ENCODE measurements at regions not wholly inside any gene's neighbourhood (a gene's known extent, or its start where the extent isn't known, plus 50 kb on each side); places are given as distances from the start of the nearest gene placed in this dataset.

GRCh38 chr14:66140213-66140918 lies 345.8 kb upstream of the CCDC196 start:
- peak in 2 of 3 donors; percentile 18 to 72 for DNase-seq (ENCODE audit: low read depth in 2 of 3, low spot score in 2 of 3)

DNA sequence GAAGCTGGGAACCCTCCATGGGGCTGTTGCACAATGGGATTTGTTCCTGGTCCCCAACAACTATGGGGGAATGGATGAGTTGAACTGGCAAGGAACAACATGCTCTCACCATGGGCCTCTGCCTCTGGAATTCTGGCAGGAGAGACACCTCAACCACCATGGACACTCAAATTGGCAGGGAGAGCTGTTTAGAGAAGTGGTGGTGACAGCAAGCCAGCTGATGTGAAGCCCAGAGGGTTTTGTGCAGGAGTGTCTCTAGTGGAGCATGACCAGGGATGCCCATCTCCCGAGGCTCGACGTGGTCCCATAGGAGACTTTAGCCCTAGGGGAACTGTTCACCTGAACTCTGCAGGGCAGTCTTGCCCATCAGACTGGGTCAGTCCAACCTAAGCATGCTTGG lies 345.2 kb upstream of the CCDC196 start:
- DNase-seq (ENCODE audit: low read depth in 2 of 3, low spot score in 2 of 3), result no peak

- DNase-seq (ENCODE audit: low read depth in 2 of 3, low spot score in 2 of 3), result no peak
Measured at GRCh38 chr14:66141733-66142132, 344.4 kb upstream of the CCDC196 start.

DNA sequence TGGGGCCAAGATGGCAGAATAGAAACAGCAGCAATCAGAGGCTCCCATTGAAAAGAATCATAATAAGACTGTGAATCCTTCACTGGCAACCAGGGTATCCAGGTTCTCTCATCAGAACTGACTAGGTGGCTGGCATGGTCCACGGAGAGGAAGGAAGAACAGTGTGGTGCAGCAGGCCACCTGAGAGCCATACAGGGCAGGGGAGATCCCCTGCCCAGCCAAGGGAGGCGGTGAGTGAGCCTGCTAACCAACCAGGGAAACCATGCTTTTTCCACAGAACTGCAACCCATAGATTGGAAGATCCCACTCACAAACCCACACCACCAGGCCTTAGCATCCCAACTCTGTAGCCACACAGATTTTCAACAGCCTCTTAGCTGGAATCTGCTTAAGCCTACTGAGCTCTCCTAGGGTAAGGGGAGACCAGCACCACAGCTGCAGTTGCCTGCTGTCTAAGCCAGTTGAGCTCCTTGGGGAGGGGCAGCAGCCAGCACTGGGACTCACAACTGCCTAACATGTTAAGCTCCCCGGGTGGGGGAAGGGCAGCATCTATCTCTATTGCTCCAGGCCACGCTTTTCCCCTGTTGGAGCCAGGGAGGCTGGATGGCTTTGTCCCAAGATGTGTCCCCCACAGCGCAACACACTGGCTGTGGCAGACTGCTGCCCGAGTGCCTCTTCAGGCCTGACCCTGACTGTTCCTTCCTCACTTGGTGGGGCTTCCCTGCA lies 342.6 kb upstream of the CCDC196 start:
- no peak for DNase-seq (ENCODE audit: low read depth in 2 of 3, low spot score in 2 of 3)

DNA sequence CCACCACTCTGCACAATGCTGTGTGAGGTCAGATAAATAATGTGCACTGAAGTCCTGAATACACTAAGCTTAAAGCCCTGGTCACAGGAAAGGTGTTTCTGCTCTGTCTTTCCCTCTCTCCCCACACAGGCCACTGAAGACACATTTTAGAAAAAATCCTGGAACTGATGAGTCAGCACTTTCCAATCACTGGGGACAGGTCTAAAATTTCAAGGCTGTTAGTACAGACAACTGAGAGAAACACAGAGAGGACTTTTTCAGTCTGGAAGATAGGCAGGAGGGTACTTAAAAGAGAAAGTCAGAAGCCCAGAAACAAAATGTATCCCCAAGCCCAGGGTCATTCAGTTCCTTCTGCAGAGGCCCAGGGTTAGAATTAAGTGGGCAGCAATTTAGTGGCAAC lies 333.9 kb upstream of the CCDC196 start:
- peak in 1 of 3 donors; percentile 37 for DNase-seq (ENCODE audit: low read depth in 2 of 3, low spot score in 2 of 3)

GRCh38 chr14:66152747-66153146 lies 333.4 kb upstream of the CCDC196 start:
- DNase-seq (ENCODE audit: low read depth in 2 of 3, low spot score in 2 of 3), result no peak

- no peak for DNase-seq (ENCODE audit: low read depth in 2 of 3, low spot score in 2 of 3)
Measured at GRCh38 chr14:66163023-66163422, 323.1 kb upstream of the CCDC196 start.

DNA sequence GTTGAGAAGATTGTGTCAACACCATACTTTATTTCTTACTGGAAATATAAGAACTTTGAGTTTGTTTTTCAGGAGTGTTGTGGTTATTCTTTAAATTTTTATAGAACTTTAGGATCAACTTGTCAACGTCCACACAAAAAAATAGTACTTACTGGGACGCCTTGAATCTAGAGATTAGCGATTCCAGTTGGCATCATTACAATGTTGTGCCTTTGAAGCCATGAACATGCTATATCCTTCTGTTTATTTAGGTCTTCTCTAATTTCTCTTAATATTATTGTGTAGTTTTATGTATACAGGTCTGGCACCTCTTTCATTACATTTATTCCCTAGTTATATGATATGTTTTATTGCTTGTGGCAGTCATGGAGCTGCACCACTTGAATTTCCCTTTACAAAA lies 320.8 kb upstream of the CCDC196 start:
- DNase-seq (ENCODE audit: low read depth in 2 of 3, low spot score in 2 of 3), result no peak

DNA sequence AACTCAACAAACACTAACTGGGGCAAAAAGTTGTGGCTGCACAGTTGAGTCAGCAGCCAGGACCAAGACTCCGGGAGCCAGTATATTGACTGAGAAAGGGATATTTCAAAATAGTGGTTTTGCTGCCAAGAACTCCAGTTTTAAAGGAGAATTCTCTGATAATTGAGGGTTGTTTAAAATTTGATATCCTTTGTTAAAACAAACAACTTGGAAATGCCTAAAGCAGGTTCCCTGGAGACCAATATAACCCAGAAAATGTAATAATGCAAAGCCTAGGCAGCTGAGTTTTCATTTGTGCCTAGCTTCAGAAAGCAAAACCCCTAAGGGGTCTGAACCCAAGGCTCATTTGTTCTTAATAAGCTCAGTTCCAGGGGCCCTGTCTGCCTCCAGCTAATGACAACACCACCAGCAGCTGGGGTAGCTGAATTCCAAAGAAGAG lies 311.7 kb upstream of the CCDC196 start:
- no peak for DNase-seq (ENCODE audit: low read depth in 2 of 3, low spot score in 2 of 3)

DNA sequence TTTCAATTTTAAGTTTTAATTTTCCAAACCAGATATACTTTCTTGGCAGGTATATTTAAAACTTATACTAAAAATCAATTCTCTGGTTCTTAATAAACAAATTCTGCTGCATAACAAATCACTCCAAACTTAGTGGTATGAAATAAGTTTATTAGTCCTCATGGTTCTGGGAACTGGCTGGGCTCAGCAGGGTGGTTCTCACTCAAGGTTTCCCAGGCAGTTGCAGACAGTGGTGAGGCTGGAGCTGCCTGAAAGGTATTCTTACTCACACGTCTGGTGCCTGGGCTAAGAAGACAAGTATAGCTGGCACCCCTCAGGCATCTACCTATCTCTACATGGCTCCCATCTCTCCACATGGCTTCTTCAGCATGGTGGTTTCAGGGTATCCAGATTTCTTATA lies 308.2 kb upstream of the CCDC196 start:
- no peak for DNase-seq (ENCODE audit: low read depth in 2 of 3, low spot score in 2 of 3)

- no peak for DNase-seq (ENCODE audit: low read depth in 2 of 3, low spot score in 2 of 3)
Measured at GRCh38 chr14:66196670-66197069, 289.5 kb upstream of the CCDC196 start.

DNA sequence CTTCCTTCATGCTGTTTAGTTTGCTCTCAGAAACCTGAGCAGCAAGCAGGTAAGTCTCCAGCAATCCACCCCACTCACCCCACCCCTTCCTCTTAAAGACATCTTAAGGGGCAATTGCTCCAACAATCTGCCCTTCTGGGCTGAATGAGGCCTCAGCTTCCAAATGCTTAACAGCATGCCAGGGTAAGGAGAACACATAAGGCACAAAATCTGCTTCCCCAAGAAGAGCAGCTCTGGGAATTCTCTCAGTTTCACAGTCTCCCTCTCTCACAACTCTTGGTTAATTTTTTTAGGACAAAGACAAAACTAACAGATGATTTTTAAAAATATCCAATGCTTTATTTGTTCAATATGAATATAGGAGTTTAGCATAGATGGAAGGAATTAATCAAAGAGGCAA lies 288.9 kb upstream of the CCDC196 start:
- DNase-seq (ENCODE audit: low read depth in 2 of 3, low spot score in 2 of 3), result no peak

- peak in 1 of 3 donors; percentile 2 for DNase-seq (ENCODE audit: low read depth in 2 of 3, low spot score in 2 of 3)
Measured at GRCh38 chr14:66206554-66206953, 279.6 kb upstream of the CCDC196 start.

DNA sequence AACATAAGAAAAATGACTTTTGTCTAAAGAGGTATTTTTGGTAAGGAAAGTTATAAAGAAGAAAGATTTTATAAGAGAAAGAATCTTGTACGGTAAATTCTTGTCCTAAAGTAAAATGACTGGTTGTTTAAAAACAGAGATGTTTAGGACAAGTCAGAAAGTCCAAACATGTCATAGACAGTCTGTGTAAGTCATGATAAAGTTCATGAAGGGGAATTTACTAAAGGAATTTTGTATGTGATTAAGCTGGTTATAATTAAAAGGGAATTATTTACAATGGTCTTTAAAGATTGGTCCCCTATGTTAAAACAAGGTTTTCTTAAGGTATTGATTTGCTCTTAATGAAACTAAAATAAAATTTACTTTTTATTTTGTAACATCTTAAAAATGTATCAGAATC lies 269.4 kb upstream of the CCDC196 start:
- DNase-seq (ENCODE audit: low read depth in 2 of 3, low spot score in 2 of 3), result no peak

- no peak for DNase-seq (ENCODE audit: low read depth in 2 of 3, low spot score in 2 of 3)
Measured at GRCh38 chr14:66219886-66220285, 266.3 kb upstream of the CCDC196 start.

DNA sequence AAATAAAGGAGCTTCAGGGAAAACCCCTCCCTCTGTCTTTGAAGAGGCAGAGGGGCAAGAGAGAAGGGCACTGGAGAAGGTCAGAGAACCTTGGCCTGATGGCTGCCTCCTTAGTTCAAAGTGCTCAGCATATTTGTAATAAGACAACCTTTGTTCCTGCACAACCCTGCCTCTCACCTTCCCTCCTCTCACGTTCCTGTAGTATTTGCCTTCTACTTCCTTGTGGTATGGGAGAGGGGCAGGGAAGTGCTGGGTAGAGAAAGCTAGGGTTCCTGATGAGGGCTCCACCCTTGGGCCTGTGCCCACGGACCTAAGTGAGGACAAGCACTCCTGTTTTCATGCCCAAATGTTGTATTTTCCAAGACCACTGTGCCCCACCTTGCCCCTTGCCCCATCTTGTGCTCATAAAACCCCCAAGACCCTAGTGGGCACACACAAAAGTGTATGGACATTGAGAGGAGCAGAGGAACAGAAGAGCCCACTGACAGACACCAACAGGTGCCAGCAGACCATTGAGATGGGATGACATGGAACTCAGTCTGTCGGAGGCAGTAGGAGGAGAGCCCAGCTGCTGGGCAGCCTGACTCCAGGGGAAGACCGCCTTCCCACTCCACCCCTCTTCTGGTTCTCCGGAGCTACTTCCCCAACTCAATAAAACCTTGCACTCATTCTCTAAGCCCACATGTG lies 261.5 kb upstream of the CCDC196 start:
- DNase-seq (ENCODE audit: low read depth in 2 of 3, low spot score in 2 of 3), result no peak

DNA sequence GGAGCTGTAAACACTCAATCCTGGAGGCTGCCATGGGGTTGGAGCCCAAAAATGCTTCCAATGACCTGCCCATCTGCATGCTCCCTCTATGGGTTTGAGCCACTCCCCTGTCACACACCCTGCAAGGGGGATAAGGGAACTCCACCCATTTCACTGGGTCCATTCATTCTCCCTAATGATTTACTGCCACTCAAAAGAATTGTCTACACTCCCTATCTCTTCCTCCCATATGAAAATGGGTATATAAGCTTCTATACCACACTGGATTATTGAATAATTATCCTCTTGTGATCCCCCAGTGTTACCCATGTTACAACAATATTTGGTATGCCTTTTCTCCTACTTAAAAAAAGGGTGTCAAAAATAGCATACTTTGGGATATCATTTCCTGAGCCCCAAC lies 260.8 kb upstream of the CCDC196 start:
- no peak for DNase-seq (ENCODE audit: low read depth in 2 of 3, low spot score in 2 of 3)

GRCh38 chr14:66228267-66228970 lies 257.8 kb upstream of the CCDC196 start:
- DNase-seq (ENCODE audit: low read depth in 2 of 3, low spot score in 2 of 3), result no peak

DNA sequence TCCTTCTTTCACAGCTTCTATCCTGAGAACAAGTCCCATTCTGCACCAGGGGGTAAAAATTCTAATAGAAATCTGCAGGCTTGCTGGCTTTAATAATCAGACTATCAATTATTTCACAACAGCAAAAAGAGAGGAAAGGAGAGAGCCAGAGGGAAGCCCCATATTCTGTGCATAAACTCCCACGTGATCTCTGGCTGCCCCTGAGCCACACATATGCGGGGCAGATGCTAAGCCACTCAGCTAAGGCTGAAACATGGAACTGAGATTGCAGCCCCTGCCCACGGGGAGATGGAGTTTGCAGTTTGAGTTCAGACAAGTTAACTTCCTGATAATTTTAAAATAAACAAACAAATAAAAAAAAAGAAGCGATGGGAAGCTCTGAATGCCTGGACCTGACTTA lies 254.4 kb upstream of the CCDC196 start:
- no peak for DNase-seq (ENCODE audit: low read depth in 2 of 3, low spot score in 2 of 3)

- no peak for DNase-seq (ENCODE audit: low read depth in 2 of 3, low spot score in 2 of 3)
Measured at GRCh38 chr14:66233591-66233990, 252.6 kb upstream of the CCDC196 start.

DNA sequence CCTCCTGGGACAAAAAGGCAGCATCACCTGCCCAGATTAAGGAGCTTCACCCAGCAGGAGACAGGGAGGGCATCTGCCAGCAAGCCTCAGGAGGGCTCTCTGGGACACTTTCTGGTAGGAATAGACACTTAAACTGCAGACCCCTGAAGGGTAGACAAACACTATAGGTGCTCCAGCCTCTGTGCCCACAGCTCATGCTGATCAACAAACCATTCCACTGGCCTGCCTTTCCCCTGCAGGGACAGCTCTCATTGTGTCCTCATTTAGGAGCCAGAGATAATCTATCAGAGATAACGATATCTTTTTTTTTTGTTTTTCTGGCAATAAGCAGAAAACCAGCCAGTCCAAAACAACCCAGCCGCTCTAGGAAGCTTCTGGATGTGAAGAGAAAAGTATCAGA lies 251.8 kb upstream of the CCDC196 start:
- DNase-seq (ENCODE audit: low read depth in 2 of 3, low spot score in 2 of 3), result no peak

Data from hematopoietic multipotent progenitor cell (in vitro differentiated cells).